DND-41 (cell line): ENCODE measurements at regions not wholly inside any gene's neighbourhood (a gene's known extent, or its start where the extent isn't known, plus 50 kb on each side); places are given as distances from the start of the nearest gene placed in this dataset.

ENCODE experiments used
- ATAC-seq: fragments of 200-7000 bp; cut with Tn5 transposase; 3 replicates; pipeline ENCODE4 v1.9.1; 2021; ENCODE audit warnings: low read depth; ENCODE audit not compliant: insufficient read depth
- DNase-seq: peaks from one replicate; pipeline ENCODE4 v3.0.0-alpha.2; 2020
- H2AFZ ChIP-seq: 2 replicates; pipeline ENCODE4 v1.6.0; 2012; ENCODE audit warnings: low read depth, low read length
- H3K27ac ChIP-seq: 2 replicates; pipeline ENCODE4 v1.5.1; 2012; ENCODE audit warnings: low read length, inconsistent platforms
- H3K27me3 ChIP-seq: fragments of 200-600 bp; sonication (generic); 2 replicates; pipeline ENCODE4 v1.6.0; 2012; ENCODE audit warnings: low read length, mild to moderate bottlenecking, inconsistent platforms; ENCODE audit not compliant: insufficient read depth, poor library complexity
- H3K36me3 ChIP-seq: 2 replicates; pipeline ENCODE4 v1.5.1; 2012; ENCODE audit warnings: low read length, inconsistent platforms; ENCODE audit not compliant: insufficient read depth
- H3K4me1 ChIP-seq: 2 replicates; pipeline ENCODE4 v1.5.1; 2012; ENCODE audit warnings: mild to moderate bottlenecking, low read length; ENCODE audit not compliant: insufficient read depth
- H3K4me2 ChIP-seq: 2 replicates; pipeline ENCODE4 v1.6.0; 2012; ENCODE audit warnings: mild to moderate bottlenecking, moderate library complexity, low read length, inconsistent platforms; ENCODE audit not compliant: insufficient read depth
- H3K4me3 ChIP-seq, 2 experiments: fragments of 200-600 bp in 1 of 2; shearing (Covaris generic) in 1 of 2; 2 replicates each; pipeline ENCODE4 v1.5.1; 2012 to 2016; ENCODE audit warnings: inconsistent platforms in 2 of 2, low read length in 2 of 2, mild to moderate bottlenecking in 2 of 2, low read depth in 1 of 2, moderate library complexity in 1 of 2
- H3K79me2 ChIP-seq: 2 replicates; pipeline ENCODE4 v1.6.0; 2012; ENCODE audit warnings: low read length, inconsistent platforms; ENCODE audit not compliant: insufficient read depth
- H3K9ac ChIP-seq: 2 replicates; pipeline ENCODE4 v1.6.0; 2012; ENCODE audit warnings: low read depth, mild to moderate bottlenecking, inconsistent platforms, low read length, moderate library complexity
- H3K9me3 ChIP-seq: 2 replicates; pipeline ENCODE4 v1.5.1; 2012; ENCODE audit warnings: low read length, moderate library complexity, mild to moderate bottlenecking, inconsistent platforms; ENCODE audit not compliant: insufficient read depth, severe bottlenecking
- H4K20me1 ChIP-seq: 2 replicates; pipeline ENCODE4 v1.6.0; 2012; ENCODE audit warnings: low read length; ENCODE audit not compliant: insufficient read depth
- CTCF ChIP-seq: IDR thresholded peaks from 2 replicates; pipeline ENCODE4 v1.5.1; 2012; ENCODE audit warnings: borderline replicate concordance, low read length, moderate library complexity, mild to moderate bottlenecking; ENCODE audit not compliant: poor library complexity, severe bottlenecking; ENCODE audit errors: extremely low read depth
- EZH2 ChIP-seq: IDR thresholded peaks from 3 replicates; pipeline ENCODE4 v1.6.1; 2012; ENCODE audit warnings: borderline replicate concordance, low read depth, mild to moderate bottlenecking, moderate library complexity, low read length, inconsistent platforms; ENCODE audit not compliant: severe bottlenecking

GRCh38 chr2:134002391-134002790 lies 251.5 kb upstream of the MGAT5 start:
- no peaks in the 10 kb centered on the region for H3K79me2 ChIP-seq
- no peak overlapping the region for H3K9ac ChIP-seq
- no peak overlapping the region for H2AFZ ChIP-seq
- H3K27ac ChIP-seq: 0 out of 2 replicates have a peak overlapping the region, but pooled peaks have one; percentile 16
- no peak overlapping the region for H3K4me3 ChIP-seq
- TF ChIP-seq CTCF: no peak
- TF ChIP-seq EZH2: no peak
- no peaks in the 10 kb centered on the region for H3K27me3 ChIP-seq
- H3K36me3 ChIP-seq: no peaks in the 10 kb centered on the region
- no peak overlapping the region for H3K4me2 ChIP-seq
- no peaks in the 10 kb centered on the region for H4K20me1 ChIP-seq
- H3K9me3 ChIP-seq: no peaks in the 10 kb centered on the region
- no peaks in the 10 kb centered on the region for H3K4me1 ChIP-seq
- DNase-seq: no peak
- ATAC-seq: no peak

GRCh38 chr2:134002921-134003320 lies 251.0 kb upstream of the MGAT5 start:
- Histone ChIP-seq H3K27me3 (no peaks in the 10 kb centered on the region), H3K4me3 (no peak overlapping the region), H2AFZ (no peak overlapping the region), H3K79me2 (no peaks in the 10 kb centered on the region), H3K4me2 (no peak overlapping the region), H3K4me1 (no peaks in the 10 kb centered on the region), H4K20me1 (no peaks in the 10 kb centered on the region), H3K9ac (no peak overlapping the region), H3K9me3 (no peaks in the 10 kb centered on the region), H3K36me3 (no peaks in the 10 kb centered on the region), H3K27ac (no peak overlapping the region)
- ATAC-seq (no peak), DNase-seq (no peak)
- no peak for TF ChIP-seq EZH2
- no peak for TF ChIP-seq CTCF

- Histone ChIP-seq H3K36me3 (no peaks in the 10 kb centered on the region), H3K4me1 (no peaks in the 10 kb centered on the region), H3K27me3 (no peaks in the 10 kb centered on the region), H3K4me2 (no peak overlapping the region), H3K79me2 (no peaks in the 10 kb centered on the region), H3K27ac (no peak overlapping the region), H3K9ac (no peak overlapping the region), H3K9me3 (no peaks in the 10 kb centered on the region), H2AFZ (no peak overlapping the region), H4K20me1 (no peaks in the 10 kb centered on the region), H3K4me3 (no peak overlapping the region)
- no peak for DNase-seq
- no peak for ATAC-seq
- TF ChIP-seq CTCF: no peak
- TF ChIP-seq EZH2: no peak
Measured at GRCh38 chr2:134004467-134004866, 249.4 kb upstream of the MGAT5 start.

GRCh38 chr2:134008837-134009236 lies 245.0 kb upstream of the MGAT5 start:
- H3K4me3 ChIP-seq: no peak overlapping the region
- H2AFZ ChIP-seq: no peak overlapping the region
- H3K9ac ChIP-seq: no peak overlapping the region
- no peaks in the 10 kb centered on the region for H3K36me3 ChIP-seq
- H3K4me2 ChIP-seq: no peak overlapping the region
- no peaks in the 10 kb centered on the region for H3K27me3 ChIP-seq
- TF ChIP-seq CTCF (no peak), EZH2 (no peak)
- no peak for DNase-seq
- H4K20me1 ChIP-seq: no peaks in the 10 kb centered on the region
- H3K4me1 ChIP-seq: peaks cover 24% of the 10 kb centered on the region
- no peaks in the 10 kb centered on the region for H3K79me2 ChIP-seq
- H3K9me3 ChIP-seq: no peaks in the 10 kb centered on the region
- no peak for ATAC-seq
- H3K27ac ChIP-seq: no peak overlapping the region
